Esophagus muscularis mucosa (tissue), 4 donors: ENCODE measurements at regions not wholly inside any gene's neighbourhood (a gene's known extent, or its start where the extent isn't known, plus 50 kb on each side); places are given as distances from the start of the nearest gene placed in this dataset.

Source experiments
- DNase-seq: peaks from one replicate; pipeline ENCODE4 v3.0.0-alpha.2; 2017; ENCODE audit errors: extremely low spot score
- H3K27ac ChIP-seq, 4 donors: fragments of 200-600 bp; sonication (generic); replicated peaks in 1 of 4; 1 replicate in 3 of 4; 2 replicates in 1 of 4; pipeline ENCODE4 v1.5.1; 2016 to 2019; ENCODE audit warnings: mild to moderate bottlenecking in 1 of 4
- H3K27me3 ChIP-seq, 4 donors: fragments of 200-600 bp; sonication (generic); one replicate each; pipeline versions ENCODE4 v1.5.1 to v1.6.0; 2016 to 2019
- H3K36me3 ChIP-seq, 4 donors: fragments of 200-600 bp; sonication (generic); one replicate each; pipeline ENCODE4 v1.5.1; 2016 to 2019
- H3K4me1 ChIP-seq, 4 donors: fragments of 200-600 bp; sonication (generic); one replicate each; pipeline ENCODE4 v1.5.1; 2016 to 2019
- H3K4me3 ChIP-seq, 4 donors: fragments of 200-600 bp; sonication (generic); 1 replicate in 2 of 4; 2 replicates in 2 of 4; pipeline ENCODE4 v1.5.1; 2016 to 2019; ENCODE audit warnings: mild to moderate bottlenecking in 4 of 4, moderate library complexity in 1 of 4
- H3K9me3 ChIP-seq, 4 donors: fragments of 200-600 bp; sonication (generic); 1 replicate in 3 of 4; 2 replicates in 1 of 4; pipeline ENCODE4 v1.5.1; 2016 to 2019
- CTCF ChIP-seq, 3 experiments: fragments of 200-600 bp in 2 of 3; fragments of 450-650 bp in 1 of 3; sonication (generic) in 2 of 3; IDR thresholded peaks; one replicate each; pipeline ENCODE4 v1.5.1; 2017 to 2019; ENCODE audit warnings: antibody characterized with exemption in 3 of 3, mild to moderate bottlenecking in 2 of 3, moderate library complexity in 1 of 3
- EP300 ChIP-seq: sonication (generic); formaldehyde crosslinking; IDR thresholded peaks from one replicate; pipeline ENCODE4 v1.6.1; 2017; ENCODE audit warnings: antibody characterized with exemption
- POLR2A ChIP-seq: fragments of 450-650 bp; IDR thresholded peaks from one replicate; pipeline ENCODE4 v1.6.1; 2017; ENCODE audit warnings: antibody characterized with exemption, moderate library complexity, mild to moderate bottlenecking, low read depth
- POLR2AphosphoS5 ChIP-seq, 2 donors: sonication (generic); formaldehyde crosslinking; IDR thresholded peaks; one replicate each; pipeline ENCODE4 v1.6.1; 2017; ENCODE audit warnings: antibody characterized with exemption in 2 of 2
- WGBS: methylation state at CpG from one replicate; pipeline ENCODE4 v1.1.5; 2018; 5-methylcytosine and 5-hydroxymethylcytosine counted together
- intact Hi-C: fragments of 100-400 bp; cut with DNase I; formaldehyde crosslinking; loops from one replicate; pipeline ENCODE4 v1.15.1; 2023

GRCh38 chr22:48594757-48595510 lies 1232.7 kb downstream of the BRD1 start:
- TF ChIP-seq POLR2AphosphoS5 (IDR thresholded peaks at IDR 0.05) (no peak), EP300 (no peak), CTCF (IDR thresholded peaks at IDR 0.05) (no peak), POLR2A (no peak)
- DNase-seq: no peak

GRCh38 chr22:48594016-48594756 lies 1233.5 kb downstream of the BRD1 start:
- DNase-seq: no peak
- TF ChIP-seq POLR2A (no peak), EP300 (no peak), CTCF (IDR thresholded peaks at IDR 0.05) (no peak)
- H3K9me3 ChIP-seq: peaks cover 0 to 5% (median 3%) of the 10 kb centered on the region in 4 donors
- no peak overlapping the region for H3K4me3 ChIP-seq
- 84% methylated on average over 18 of the region's 21 CpGs for WGBS
- intact Hi-C loops: no loop called here
- no peaks in the 10 kb centered on the region for H3K4me1 ChIP-seq
- no peaks in the 10 kb centered on the region for H3K36me3 ChIP-seq
- peaks cover 0 to 41% (median 0%) of the 10 kb centered on the region in 4 donors for H3K27me3 ChIP-seq
- no peak overlapping the region for H3K27ac ChIP-seq

More at GRCh38 chr22:48594757-48595510, 1232.7 kb downstream of the BRD1 start:
- WGBS: 71% methylated on average over 19 of the region's 19 CpGs
- Histone ChIP-seq H3K36me3 (no peaks in the 10 kb centered on the region), H3K9me3 (peaks cover 0 to 5% (median 3%) of the 10 kb centered on the region in 4 donors), H3K27me3 (peaks cover 0 to 41% (median 0%) of the 10 kb centered on the region in 4 donors), H3K4me3 (no peak overlapping the region), H3K27ac (no peak overlapping the region), H3K4me1 (no peaks in the 10 kb centered on the region)
- intact Hi-C loops: no loop called here

- H3K27me3 ChIP-seq: peaks cover 0 to 48% (median 0%) of the 10 kb centered on the region in 4 donors
- TF ChIP-seq EP300 (no peak), POLR2A (no peak), POLR2AphosphoS5 (IDR thresholded peaks at IDR 0.05) (no peak), CTCF (IDR thresholded peaks at IDR 0.05) (no peak)
- 92% methylated on average over 9 of the region's 15 CpGs for whole genome bisulfite sequencing
Observed at GRCh38 chr22:48593551-48593950, 1234.1 kb downstream of the BRD1 start.

GRCh38 chr22:48592931-48593330 lies 1234.7 kb downstream of the BRD1 start:
- Histone ChIP-seq H3K27ac (no peak overlapping the region), H3K9me3 (no peaks in the 10 kb centered on the region), H3K4me3 (no peak overlapping the region), H3K36me3 (no peaks in the 10 kb centered on the region), H3K4me1 (no peaks in the 10 kb centered on the region), H3K27me3 (peaks cover 0 to 54% (median 0%) of the 10 kb centered on the region in 4 donors)
- WGBS: 93% methylated on average over 5 of the region's 17 CpGs
- no peak for DNase-seq
- intact Hi-C loops: no loop called here
- no peak for TF ChIP-seq POLR2A
- TF ChIP-seq POLR2AphosphoS5 (IDR thresholded peaks at IDR 0.05): no peak
- TF ChIP-seq CTCF (IDR thresholded peaks at IDR 0.05): no peak
- no peak for TF ChIP-seq EP300

More at GRCh38 chr22:48593551-48593950, 1234.1 kb downstream of the BRD1 start:
- Histone ChIP-seq H3K27ac (no peak overlapping the region), H3K4me3 (no peak overlapping the region), H3K36me3 (no peaks in the 10 kb centered on the region), H3K9me3 (peaks cover 0 to 3% (median under 1%) of the 10 kb centered on the region in 4 donors), H3K4me1 (no peaks in the 10 kb centered on the region)
- intact Hi-C loops: no loop called here
- DNase-seq: no peak
